ENCODE measurements at regions not wholly inside any gene's neighbourhood (a gene's known extent, or its start where the extent isn't known, plus 50 kb on each side); places are given as distances from the start of the nearest gene placed in this dataset.
"Not testable (repeated sequence)": the region's sequence is repeated elsewhere in the genome, so short reads cannot be mapped to it uniquely, and the experiment has no call there.

DNA sequence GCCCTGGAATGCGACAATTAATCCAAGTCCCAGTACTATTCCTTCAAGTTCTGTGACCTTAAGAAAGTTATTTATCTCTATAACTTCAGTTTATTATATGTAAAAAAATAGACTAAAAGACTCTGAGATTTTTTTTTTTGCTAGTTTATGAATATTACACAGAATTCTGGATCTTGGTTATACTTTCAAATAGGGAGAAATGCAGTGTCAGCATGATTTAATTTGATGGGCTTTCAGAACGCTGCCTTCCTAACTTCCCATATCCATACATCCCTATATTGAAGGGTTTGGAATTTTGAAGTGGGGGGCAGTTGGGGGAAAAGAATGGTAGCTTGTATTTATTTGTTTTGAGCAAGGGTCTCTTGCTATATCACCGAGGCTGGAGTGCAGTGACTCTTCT is 98.4 kb upstream of the MEGF10 start:
- ChIA-PET POLR2A (interaction anchor here (0.7 kb wide), 1 partner anchor 1001 kb away, joined by 3 read pairs; no protein-coding TSS in a partner anchor), CTCF (no interaction called here)
- Mint-ChIP-seq H3K4me3 (ENCODE audit: unreplicated experiment) (no peak overlapping the region), H3K9me3 (ENCODE audit: unreplicated experiment) (no peaks in the 10 kb centered on the region), H3K36me3 (ENCODE audit: insufficient read depth, unreplicated experiment) (no peaks in the 10 kb centered on the region), H3K4me1 (ENCODE audit: insufficient read depth, unreplicated experiment) (no peaks in the 10 kb centered on the region), H3K27ac (ENCODE audit: low read depth, unreplicated experiment) (no peak overlapping the region), H3K27me3 (ENCODE audit: insufficient read depth, unreplicated experiment) (no peaks in the 10 kb centered on the region)
- TF ChIP-seq, protein P1, sequence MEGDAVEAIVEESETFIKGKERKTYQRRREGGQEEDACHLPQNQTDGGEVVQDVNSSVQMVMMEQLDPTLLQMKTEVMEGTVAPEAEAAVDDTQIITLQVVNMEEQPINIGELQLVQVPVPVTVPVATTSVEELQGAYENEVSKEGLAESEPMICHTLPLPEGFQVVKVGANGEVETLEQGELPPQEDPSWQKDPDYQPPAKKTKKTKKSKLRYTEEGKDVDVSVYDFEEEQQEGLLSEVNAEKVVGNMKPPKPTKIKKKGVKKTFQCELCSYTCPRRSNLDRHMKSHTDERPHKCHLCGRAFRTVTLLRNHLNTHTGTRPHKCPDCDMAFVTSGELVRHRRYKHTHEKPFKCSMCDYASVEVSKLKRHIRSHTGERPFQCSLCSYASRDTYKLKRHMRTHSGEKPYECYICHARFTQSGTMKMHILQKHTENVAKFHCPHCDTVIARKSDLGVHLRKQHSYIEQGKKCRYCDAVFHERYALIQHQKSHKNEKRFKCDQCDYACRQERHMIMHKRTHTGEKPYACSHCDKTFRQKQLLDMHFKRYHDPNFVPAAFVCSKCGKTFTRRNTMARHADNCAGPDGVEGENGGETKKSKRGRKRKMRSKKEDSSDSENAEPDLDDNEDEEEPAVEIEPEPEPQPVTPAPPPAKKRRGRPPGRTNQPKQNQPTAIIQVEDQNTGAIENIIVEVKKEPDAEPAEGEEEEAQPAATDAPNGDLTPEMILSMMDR (IDR thresholded peaks at IDR 0.05; ENCODE audit: unreplicated experiment): no peak
- no TSS peak for BruUV-seq (replicated peaks)
- DNase-seq (ENCODE audit: unreplicated experiment): no peak
- intact Hi-C loops (cut with micrococcal nuclease): no loop called here

DNA sequence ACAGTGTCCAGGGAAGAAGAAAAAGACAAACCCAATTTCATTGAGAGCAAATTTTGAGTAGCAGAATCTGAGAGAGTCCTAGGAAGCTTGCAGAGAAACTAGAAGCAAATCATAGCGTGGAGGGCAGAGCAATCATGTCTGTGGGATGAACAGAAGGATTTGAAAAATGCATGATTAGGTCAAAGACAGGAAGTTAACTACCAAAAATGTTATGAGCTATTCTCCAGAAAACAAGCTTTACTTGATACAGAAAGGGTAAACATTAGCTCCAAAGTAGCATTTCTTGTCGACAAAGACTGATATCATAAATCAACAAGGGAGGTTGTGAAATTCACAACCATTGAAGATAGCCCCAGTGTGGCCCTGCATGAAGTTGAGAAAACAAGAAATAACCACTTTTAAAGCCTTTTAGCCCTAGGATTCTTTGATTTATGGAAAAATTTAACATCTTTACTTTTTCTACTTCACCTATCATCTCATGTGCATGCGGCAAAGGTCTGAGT is 97.7 kb upstream of the MEGF10 start:
- Mint-ChIP-seq H3K4me1 (ENCODE audit: insufficient read depth, unreplicated experiment) (no peaks in the 10 kb centered on the region), H3K27me3 (ENCODE audit: insufficient read depth, unreplicated experiment) (no peaks in the 10 kb centered on the region), H3K9me3 (ENCODE audit: unreplicated experiment) (no peaks in the 10 kb centered on the region), H3K27ac (ENCODE audit: low read depth, unreplicated experiment) (no peak overlapping the region), H3K4me3 (ENCODE audit: unreplicated experiment) (no peak overlapping the region), H3K36me3 (ENCODE audit: insufficient read depth, unreplicated experiment) (no peaks in the 10 kb centered on the region)
- intact Hi-C loops (cut with micrococcal nuclease): no loop called here
- TF ChIP-seq, protein P1 (IDR thresholded peaks at IDR 0.05; ENCODE audit: unreplicated experiment): no peak
- DNase-seq (ENCODE audit: unreplicated experiment): no peak
- BruUV-seq (replicated peaks): no TSS peak
- ChIA-PET POLR2A (interaction anchor here (0.7 kb wide), 1 partner anchor 1002 kb away, joined by 3 read pairs; no protein-coding TSS in a partner anchor), CTCF (interaction anchor here (0.9 kb wide), 1 partner anchor 17 kb away, joined by 3 read pairs; no protein-coding TSS in a partner anchor)

DNA sequence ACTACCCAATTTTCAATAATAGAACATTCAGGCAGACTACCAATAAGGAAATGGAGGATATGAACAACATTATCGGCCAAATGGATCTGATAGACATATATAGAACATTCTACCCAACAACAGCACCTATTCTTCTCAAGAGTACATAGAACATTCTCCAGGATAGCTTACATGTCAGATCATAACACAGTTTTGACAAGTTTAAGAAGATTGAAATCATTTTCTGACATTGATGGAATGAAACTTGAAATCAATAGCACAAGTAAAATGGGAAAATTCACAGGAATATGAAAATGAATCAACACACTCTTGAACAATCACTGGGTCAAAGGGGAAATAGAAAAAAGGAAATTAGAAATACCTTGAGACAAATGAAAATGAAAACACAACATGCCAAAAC is 94.6 kb upstream of the MEGF10 start:
- H3K9me3 Mint-ChIP-seq (ENCODE audit: unreplicated experiment): no peaks in the 10 kb centered on the region
- no TSS peak for BruUV-seq (replicated peaks)
- ChIA-PET CTCF (interaction anchor here (0.5 kb wide), 1 partner anchor 138 kb away, joined by 3 read pairs; no protein-coding TSS in a partner anchor), POLR2A (interaction anchor here (0.6 kb wide), 1 partner anchor 386 kb away, joined by 3 read pairs; no protein-coding TSS in a partner anchor)
- intact Hi-C loops (cut with micrococcal nuclease): no loop called here
- no peak for DNase-seq (ENCODE audit: unreplicated experiment)
- no peaks in the 10 kb centered on the region for H3K36me3 Mint-ChIP-seq (ENCODE audit: insufficient read depth, unreplicated experiment)
- no peak overlapping the region for H3K27ac Mint-ChIP-seq (ENCODE audit: low read depth, unreplicated experiment)
- no peak overlapping the region for H3K4me3 Mint-ChIP-seq (ENCODE audit: unreplicated experiment)
- H3K27me3 Mint-ChIP-seq (ENCODE audit: insufficient read depth, unreplicated experiment): no peaks in the 10 kb centered on the region
- no peaks in the 10 kb centered on the region for H3K4me1 Mint-ChIP-seq (ENCODE audit: insufficient read depth, unreplicated experiment)
- TF ChIP-seq, protein P1 (IDR thresholded peaks at IDR 0.05; ENCODE audit: unreplicated experiment): no peak

- not testable (repeated sequence) for BruUV-seq (replicated peaks)
These were observed 93.0 kb upstream of the MEGF10 start for GRCh38 chr5:127197402-127198167.

DNA sequence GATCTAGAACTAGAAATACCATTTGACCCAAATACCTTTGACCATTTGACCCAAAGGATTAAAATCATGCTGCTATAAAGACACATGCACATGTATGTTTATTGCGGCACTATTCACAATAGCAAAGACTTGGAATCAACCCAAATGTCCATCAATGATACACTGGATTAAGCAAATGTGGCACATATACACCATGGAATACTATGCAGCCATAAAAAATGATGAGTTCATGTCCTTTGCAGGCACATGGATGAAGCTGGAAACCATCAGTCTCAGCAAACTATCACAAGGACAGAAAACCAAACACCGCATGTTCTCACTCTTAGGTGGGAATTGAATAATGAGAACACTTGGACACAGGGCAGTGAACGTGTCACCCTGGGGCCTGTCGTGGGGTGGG is 87.9 kb upstream of the MEGF10 start:
- H3K36me3 Mint-ChIP-seq (ENCODE audit: insufficient read depth, unreplicated experiment); H3K27me3 Mint-ChIP-seq (ENCODE audit: insufficient read depth, unreplicated experiment); H3K27ac Mint-ChIP-seq (ENCODE audit: low read depth, unreplicated experiment); BruUV-seq (replicated peaks); CTCF ChIA-PET; POLR2A ChIA-PET; H3K4me3 Mint-ChIP-seq (ENCODE audit: unreplicated experiment); H3K9me3 Mint-ChIP-seq (ENCODE audit: unreplicated experiment); DNase-seq (ENCODE audit: unreplicated experiment): not testable (repeated sequence)
- H3K4me1 Mint-ChIP-seq (ENCODE audit: insufficient read depth, unreplicated experiment): peaks cover 25% of the 10 kb centered on the region
- intact Hi-C loops (cut with micrococcal nuclease): loop anchor here (10.0 kb wide), 1 partner anchor 128 kb away; the partner anchor contains the start of gene C5orf63

More at GRCh38 chr5:127197402-127198167, 93.0 kb upstream of the MEGF10 start:
- H3K9me3 Mint-ChIP-seq (ENCODE audit: unreplicated experiment); intact Hi-C loops (cut with micrococcal nuclease); H3K27me3 Mint-ChIP-seq (ENCODE audit: insufficient read depth, unreplicated experiment); H3K36me3 Mint-ChIP-seq (ENCODE audit: insufficient read depth, unreplicated experiment); DNase-seq (ENCODE audit: unreplicated experiment); H3K4me3 Mint-ChIP-seq (ENCODE audit: unreplicated experiment); H3K4me1 Mint-ChIP-seq (ENCODE audit: insufficient read depth, unreplicated experiment); POLR2A ChIA-PET; H3K27ac Mint-ChIP-seq (ENCODE audit: low read depth, unreplicated experiment): not testable (repeated sequence)
- CTCF ChIA-PET: interaction anchor here (0.8 kb wide), 1 partner anchor 11 kb away, joined by 5 read pairs; no protein-coding TSS in a partner anchor
